ENCODE measurements at regions not wholly inside any gene's neighbourhood (a gene's known extent, or its start where the extent isn't known, plus 50 kb on each side); places are given as distances from the start of the nearest gene placed in this dataset.
A peak's percentile ranks its signal among the peaks of the same experiment; 100 is the strongest.

GRCh38 chr6:149234051-149234962 is 83.2 kb upstream of the TAB2 start:
- no peak for TF ChIP-seq CTCF (IDR thresholded peaks at IDR 0.05; ENCODE audit: low read depth, low read length)
- no peak for DNase-seq (ENCODE audit: extremely low read depth, low read depth)

GRCh38 chr6:149235130-149235561 is 82.4 kb upstream of the TAB2 start:
- peak; percentile 22 for DNase-seq (ENCODE audit: extremely low read depth, low read depth)
- TF ChIP-seq CTCF (IDR thresholded peaks at IDR 0.05; ENCODE audit: low read depth, low read length) = no peak

- no peak for DNase-seq (ENCODE audit: extremely low read depth, low read depth)
- no peak for TF ChIP-seq CTCF (IDR thresholded peaks at IDR 0.05; ENCODE audit: low read depth, low read length)
These were observed 80.9 kb upstream of the TAB2 start for GRCh38 chr6:149236589-149236988.

- no peak for DNase-seq (ENCODE audit: extremely low read depth, low read depth)
- TF ChIP-seq CTCF (IDR thresholded peaks at IDR 0.05; ENCODE audit: low read depth, low read length) = no peak
These were observed 80.0 kb upstream of the TAB2 start for GRCh38 chr6:149237464-149237863.

GRCh38 chr6:149239573-149240209 is 77.8 kb upstream of the TAB2 start:
- DNase-seq (ENCODE audit: extremely low read depth, low read depth) = no peak
- TF ChIP-seq CTCF (IDR thresholded peaks at IDR 0.05; ENCODE audit: low read depth, low read length) = no peak

GRCh38 chr6:149242883-149243282 is 74.6 kb upstream of the TAB2 start:
- TF ChIP-seq CTCF (IDR thresholded peaks at IDR 0.05; ENCODE audit: low read depth, low read length) = no peak
- DNase-seq (ENCODE audit: extremely low read depth, low read depth) = no peak

- DNase-seq (ENCODE audit: extremely low read depth, low read depth) = no peak
- TF ChIP-seq CTCF (IDR thresholded peaks at IDR 0.05; ENCODE audit: low read depth, low read length) = no peak
These were observed 73.4 kb upstream of the TAB2 start for GRCh38 chr6:149244105-149244504.
